MM.1S (cell line): ENCODE measurements at regions not wholly inside any gene's neighbourhood (a gene's known extent, or its start where the extent isn't known, plus 50 kb on each side); places are given as distances from the start of the nearest gene placed in this dataset.
"Not testable (repeated sequence)": the region's sequence is repeated elsewhere in the genome, so short reads cannot be mapped to it uniquely, and the experiment has no call there.

ENCODE experiments used
- CTCF ChIP-seq: fragments of 300-600 bp; sonication (generic); IDR thresholded peaks from 2 replicates; pipeline ENCODE4 v1.5.1; 2016; ENCODE audit warnings: antibody characterized with exemption, low read length, mixed read lengths
- EZH2 ChIP-seq: fragments of 300-600 bp; sonication (generic); optimal IDR thresholded peaks from 2 replicates; pipeline ENCODE3; 2017; ENCODE audit warnings: low read depth, mild to moderate bottlenecking, antibody characterized with exemption, low read length, mixed read lengths
- EZH2phosphoT487 ChIP-seq: fragments of 300-600 bp; sonication (generic); IDR thresholded peaks from 2 replicates; pipeline ENCODE4 v1.6.1; 2018; ENCODE audit warnings: antibody characterized with exemption, low read length

GRCh38 chr1:83134322-83135014 lies 864.5 kb downstream of the TTLL7 start:
- not testable (repeated sequence) for TF ChIP-seq CTCF, EZH2, EZH2phosphoT487
